GM21737 (cell line): ENCODE measurements at regions not wholly inside any gene's neighbourhood (a gene's known extent, or its start where the extent isn't known, plus 50 kb on each side); places are given as distances from the start of the nearest gene placed in this dataset.
"Not testable (repeated sequence)": the region's sequence is repeated elsewhere in the genome, so short reads cannot be mapped to it uniquely, and the experiment has no call there.

Source experiments
- ATAC-seq: cut with Tn5 transposase; IDR thresholded peaks from one replicate; pipeline ENCODE4 v1.9.1; 2021; ENCODE audit warnings: mild to moderate bottlenecking, moderate library complexity; ENCODE audit not compliant: unreplicated experiment

- ATAC-seq = no peak
These were observed 270.6 kb upstream of the ALCAM start for GRCh38 chr3:105096071-105096470.

GRCh38 chr3:105101603-105102002, 265.1 kb upstream of the ALCAM start:
- no peak for ATAC-seq

- no peak for ATAC-seq
These were observed 263.6 kb upstream of the ALCAM start for GRCh38 chr3:105103139-105103538.

- no peak for ATAC-seq
These were observed 257.9 kb upstream of the ALCAM start for GRCh38 chr3:105108823-105109222.

GRCh38 chr3:105118905-105119304, 247.8 kb upstream of the ALCAM start:
- no peak for ATAC-seq

- ATAC-seq = no peak
These were observed 246.8 kb upstream of the ALCAM start for GRCh38 chr3:105119801-105120340.

GRCh38 chr3:105130911-105131310, 235.8 kb upstream of the ALCAM start:
- no peak for ATAC-seq

DNA sequence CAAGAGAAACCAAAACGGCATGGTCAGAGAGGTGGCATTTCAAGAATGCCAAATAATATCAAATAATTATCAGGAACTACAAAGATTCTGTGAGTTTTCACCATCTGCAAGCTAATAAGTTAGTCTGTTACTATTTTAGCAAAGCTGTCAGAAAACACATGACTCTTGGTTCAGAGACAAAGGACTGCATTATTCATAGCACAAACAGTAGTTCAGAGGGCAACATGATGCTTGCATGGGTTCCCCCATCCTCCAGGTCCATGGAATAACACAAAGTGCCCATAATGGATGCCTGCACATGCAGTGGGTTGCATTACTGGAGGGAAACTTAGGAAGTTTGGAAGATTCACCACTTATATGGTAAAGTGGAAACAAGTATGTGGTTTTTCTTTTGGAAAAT, 228.8 kb upstream of the ALCAM start:
- no peak for ATAC-seq

- ATAC-seq = no peak
These were observed 226.7 kb upstream of the ALCAM start for GRCh38 chr3:105139881-105140560.

DNA sequence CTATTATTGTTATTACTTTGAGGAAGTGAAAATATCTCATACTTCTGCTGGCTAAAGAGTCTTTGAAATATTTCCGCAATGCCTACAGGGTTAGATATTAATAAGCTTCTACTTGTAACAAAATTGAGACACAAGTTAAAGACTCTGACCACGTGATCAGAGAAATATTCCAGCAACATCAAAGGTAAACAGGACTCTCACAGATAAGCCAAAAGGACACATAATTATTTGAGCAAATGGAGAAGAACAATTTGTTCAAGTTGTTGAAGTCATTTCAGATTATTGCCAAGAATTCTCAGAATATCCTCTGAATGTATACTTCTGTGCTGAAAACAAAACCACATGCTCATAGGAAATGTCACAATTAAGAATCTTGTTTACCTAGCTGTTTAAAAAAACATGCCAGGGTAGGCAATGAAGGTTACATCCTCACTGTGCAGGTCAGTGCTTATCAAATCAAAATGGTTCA, 225.8 kb upstream of the ALCAM start:
- no peak for ATAC-seq

- no peak for ATAC-seq
These were observed 221.9 kb upstream of the ALCAM start for GRCh38 chr3:105144837-105145236.

- ATAC-seq = no peak
These were observed 221.2 kb upstream of the ALCAM start for GRCh38 chr3:105145511-105145910.

- not testable (repeated sequence) for ATAC-seq
These were observed 217.5 kb upstream of the ALCAM start for GRCh38 chr3:105149197-105149596.

DNA sequence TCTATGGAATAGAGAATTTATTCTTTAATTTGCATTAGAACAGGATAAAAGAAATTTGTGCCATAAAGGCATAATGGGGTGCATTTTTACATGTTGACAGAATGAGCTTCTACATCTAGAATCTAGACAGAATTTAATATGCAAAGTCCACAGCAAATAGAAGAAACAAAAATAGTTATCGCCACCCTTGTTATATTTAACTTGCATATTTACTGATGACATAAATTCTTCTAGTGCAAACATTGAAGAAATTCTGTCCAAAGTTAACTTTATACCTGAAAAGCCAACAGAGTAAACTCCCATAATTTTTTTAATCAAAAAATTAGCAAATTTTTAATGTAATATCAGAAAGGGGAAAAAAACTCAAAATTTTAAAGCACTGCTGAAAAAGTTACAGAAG, 213.7 kb upstream of the ALCAM start:
- ATAC-seq = no peak

GRCh38 chr3:105154692-105155091, 212.0 kb upstream of the ALCAM start:
- no peak for ATAC-seq

- ATAC-seq = no peak
These were observed 209.5 kb upstream of the ALCAM start for GRCh38 chr3:105157067-105157765.

- ATAC-seq = no peak
These were observed 209.0 kb upstream of the ALCAM start for GRCh38 chr3:105157766-105158085.

DNA sequence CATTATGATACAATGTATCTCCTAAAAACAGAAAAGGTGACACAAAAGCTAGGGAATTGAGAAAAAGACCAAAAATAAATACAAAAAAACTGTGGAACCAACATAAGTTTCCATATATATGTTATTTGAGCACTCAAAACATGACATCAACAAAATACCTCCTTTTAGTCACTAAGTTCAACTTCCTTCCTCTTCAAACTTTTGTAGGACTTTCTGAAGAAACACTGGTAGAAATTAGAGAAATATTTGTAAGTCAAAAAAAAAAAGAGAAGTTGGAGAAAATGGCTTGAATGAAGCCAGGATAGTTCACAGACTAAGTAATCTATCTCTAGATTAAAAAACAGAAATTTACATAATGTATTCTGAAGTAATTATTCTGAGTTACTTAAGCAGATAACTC, 208.4 kb upstream of the ALCAM start:
- no peak for ATAC-seq

DNA sequence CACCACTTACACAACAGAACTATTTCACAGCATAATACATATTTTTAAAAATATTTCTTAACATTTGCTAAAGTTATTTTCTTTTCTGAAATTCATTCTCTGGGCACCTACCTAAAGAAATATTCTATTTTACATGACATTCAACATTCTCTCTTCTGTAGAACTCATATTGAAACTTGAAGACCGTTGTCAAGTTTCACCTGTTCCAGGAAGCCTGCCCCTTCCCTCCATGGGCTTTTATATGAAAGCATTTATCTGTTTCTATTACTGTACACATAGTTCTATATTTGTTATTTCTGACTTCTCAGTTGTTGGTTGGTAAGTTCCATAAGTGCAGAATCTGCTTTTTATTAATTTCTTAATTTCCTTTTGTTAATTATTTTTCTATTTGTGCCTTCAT, 204.3 kb upstream of the ALCAM start:
- ATAC-seq = no peak

DNA sequence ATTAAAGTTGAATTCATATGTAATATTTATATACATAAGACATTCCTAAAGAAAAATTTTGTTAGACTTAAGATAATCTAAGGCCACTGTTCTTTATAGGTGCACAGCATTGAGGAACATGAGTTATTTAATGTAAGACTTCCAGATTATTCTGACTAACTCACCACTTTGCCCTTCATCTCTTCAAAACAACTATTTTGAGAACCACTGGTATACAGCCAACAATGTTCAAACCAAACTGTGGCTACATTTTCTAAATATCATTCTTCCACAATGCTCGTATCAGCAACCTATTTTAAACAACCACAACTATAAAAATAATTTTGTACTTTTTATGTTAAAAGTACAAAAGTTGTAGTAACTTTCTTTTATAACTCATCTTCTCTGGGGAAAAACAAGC, 199.8 kb upstream of the ALCAM start:
- ATAC-seq = no peak

DNA sequence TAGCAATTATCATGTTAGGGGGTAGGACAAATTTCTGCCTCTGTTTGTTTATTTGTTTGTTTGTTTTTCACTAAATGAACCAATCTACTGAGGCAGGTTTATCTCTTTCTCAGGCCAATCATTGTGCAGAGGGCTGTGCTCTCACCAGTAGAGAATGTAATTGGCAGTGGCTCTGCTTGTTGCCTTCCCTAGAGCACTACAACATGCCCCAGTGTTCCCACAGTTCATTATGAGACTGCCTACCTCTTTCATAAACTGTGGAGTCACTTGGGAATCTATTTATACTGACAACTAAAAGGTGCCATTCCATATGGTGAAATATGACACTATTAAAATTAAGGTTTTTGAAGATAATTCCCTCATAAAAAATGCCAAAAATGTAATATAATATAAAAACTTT, 196.3 kb upstream of the ALCAM start:
- no peak for ATAC-seq

GRCh38 chr3:105174017-105174615, 192.6 kb upstream of the ALCAM start:
- no peak for ATAC-seq
